ENCODE measurements at regions not wholly inside any gene's neighbourhood (a gene's known extent, or its start where the extent isn't known, plus 50 kb on each side); places are given as distances from the start of the nearest gene placed in this dataset.

- TF ChIP-seq CTCF (IDR thresholded peaks at IDR 0.05; ENCODE audit: insufficient read depth, low read length, poor library complexity, severe bottlenecking) (no peak), EZH2phosphoT487 (conservative IDR thresholded peaks at IDR 0.05; ENCODE audit: low read length) (no peak)
Observed at GRCh38 chr14:71765505-71765904, 166.7 kb upstream of the RGS6 start.

Data from SU-DHL-6 (cell line).